CD4-positive, alpha-beta T cell treated with Interleukin-21 for 1 hour (primary cell): ENCODE measurements at regions not wholly inside any gene's neighbourhood (a gene's known extent, or its start where the extent isn't known, plus 50 kb on each side); places are given as distances from the start of the nearest gene placed in this dataset.
"Not testable (repeated sequence)": the region's sequence is repeated elsewhere in the genome, so short reads cannot be mapped to it uniquely, and the experiment has no call there.

ENCODE experiments used
- DNase-seq: peaks from one replicate; pipeline ENCODE4 v3.0.0-alpha.2; 2020

- DNase-seq: no peak
Measured at GRCh38 chr12:46711756-46712155, 114.0 kb downstream of the SLC38A4 start.

GRCh38 chr12:46710125-46710743 is 115.6 kb downstream of the SLC38A4 start:
- no peak for DNase-seq

- DNase-seq: no peak
Measured at GRCh38 chr12:46702581-46703344, 123.0 kb downstream of the SLC38A4 start.

GRCh38 chr12:46701356-46701755 is 124.4 kb downstream of the SLC38A4 start:
- DNase-seq: no peak

- DNase-seq: no peak
Measured at GRCh38 chr12:46699986-46700385, 125.8 kb downstream of the SLC38A4 start.

- DNase-seq: no peak
Measured at GRCh38 chr12:46698003-46698402, 127.8 kb downstream of the SLC38A4 start.

- DNase-seq: no peak
Measured at GRCh38 chr12:46693518-46693917, 132.3 kb downstream of the SLC38A4 start.

GRCh38 chr12:46693034-46693433 is 132.8 kb downstream of the SLC38A4 start:
- DNase-seq: no peak

- no peak for DNase-seq
Measured at GRCh38 chr12:46692606-46693005, 133.2 kb downstream of the SLC38A4 start.

- no peak for DNase-seq
Measured at GRCh38 chr12:46686267-46686942, 139.4 kb downstream of the SLC38A4 start.

- not testable (repeated sequence) for DNase-seq
Measured at GRCh38 chr12:46684243-46684642, 141.6 kb downstream of the SLC38A4 start.

- no peak for DNase-seq
Measured at GRCh38 chr12:46682148-46682547, 143.6 kb downstream of the SLC38A4 start.

GRCh38 chr12:46680506-46680905 is 145.3 kb downstream of the SLC38A4 start:
- DNase-seq: no peak

GRCh38 chr12:46679754-46680153 is 146.0 kb downstream of the SLC38A4 start:
- no peak for DNase-seq

- no peak for DNase-seq
Measured at GRCh38 chr12:46678426-46678825, 147.4 kb downstream of the SLC38A4 start.

- peak; percentile 14 for DNase-seq
Measured at GRCh38 chr12:46677749-46678148, 148.0 kb downstream of the SLC38A4 start.

GRCh38 chr12:46676797-46677520 is 148.8 kb downstream of the SLC38A4 start:
- DNase-seq: no peak

GRCh38 chr12:46676396-46676795 is 149.4 kb downstream of the SLC38A4 start:
- no peak for DNase-seq

GRCh38 chr12:46675736-46676135 is 150.1 kb downstream of the SLC38A4 start:
- DNase-seq: peak; percentile 32

- DNase-seq: no peak
Measured at GRCh38 chr12:46674800-46675199, 151.0 kb downstream of the SLC38A4 start.

- no peak for DNase-seq
Measured at GRCh38 chr12:46674129-46674528, 151.7 kb downstream of the SLC38A4 start.

GRCh38 chr12:46671102-46671501 is 154.7 kb downstream of the SLC38A4 start:
- no peak for DNase-seq

- no peak for DNase-seq
Measured at GRCh38 chr12:46670636-46671035, 155.2 kb downstream of the SLC38A4 start.
